ENCODE measurements at regions not wholly inside any gene's neighbourhood (a gene's known extent, or its start where the extent isn't known, plus 50 kb on each side); places are given as distances from the start of the nearest gene placed in this dataset.
"Not testable (repeated sequence)": the region's sequence is repeated elsewhere in the genome, so short reads cannot be mapped to it uniquely, and the experiment has no call there.

GRCh38 chr18:78868330-78869316, 111.0 kb upstream of the SALL3 start:
- no peak for DNase-seq (ENCODE audit: low read depth)

- DNase-seq (ENCODE audit: low read depth) = no peak
Measured at GRCh38 chr18:78871618-78872017, 108.0 kb upstream of the SALL3 start.

GRCh38 chr18:78873926-78874500, 105.6 kb upstream of the SALL3 start:
- no peak for DNase-seq (ENCODE audit: low read depth)

GRCh38 chr18:78875016-78875777, 104.4 kb upstream of the SALL3 start:
- no peak for DNase-seq (ENCODE audit: low read depth)

- no peak for DNase-seq (ENCODE audit: low read depth)
Measured at GRCh38 chr18:78875778-78876650, 103.6 kb upstream of the SALL3 start.

GRCh38 chr18:78876868-78877267, 102.8 kb upstream of the SALL3 start:
- DNase-seq (ENCODE audit: low read depth) = no peak

GRCh38 chr18:78878335-78878734, 101.3 kb upstream of the SALL3 start:
- DNase-seq (ENCODE audit: low read depth) = no peak

- not testable (repeated sequence) for DNase-seq (ENCODE audit: low read depth)
Measured at GRCh38 chr18:78879072-78879883, 100.3 kb upstream of the SALL3 start.

GRCh38 chr18:78882585-78882984, 97.0 kb upstream of the SALL3 start:
- no peak for DNase-seq (ENCODE audit: low read depth)

- no peak for DNase-seq (ENCODE audit: low read depth)
Measured at GRCh38 chr18:78883501-78883900, 96.1 kb upstream of the SALL3 start.

- DNase-seq (ENCODE audit: low read depth) = no peak
Measured at GRCh38 chr18:78884502-78884901, 95.1 kb upstream of the SALL3 start.

- no peak for DNase-seq (ENCODE audit: low read depth)
Measured at GRCh38 chr18:78889250-78889649, 90.4 kb upstream of the SALL3 start.

- no peak for DNase-seq (ENCODE audit: low read depth)
Measured at GRCh38 chr18:78890388-78890787, 89.2 kb upstream of the SALL3 start.

- no peak for DNase-seq (ENCODE audit: low read depth)
Measured at GRCh38 chr18:78891185-78891762, 88.3 kb upstream of the SALL3 start.

GRCh38 chr18:78892177-78892576, 87.4 kb upstream of the SALL3 start:
- no peak for DNase-seq (ENCODE audit: low read depth)

GRCh38 chr18:78892721-78893120, 86.9 kb upstream of the SALL3 start:
- no peak for DNase-seq (ENCODE audit: low read depth)

GRCh38 chr18:78893281-78894032, 86.2 kb upstream of the SALL3 start:
- no peak for DNase-seq (ENCODE audit: low read depth)

GRCh38 chr18:78894033-78894305, 85.6 kb upstream of the SALL3 start:
- no peak for DNase-seq (ENCODE audit: low read depth)

- no peak for DNase-seq (ENCODE audit: low read depth)
Measured at GRCh38 chr18:78895207-78896001, 84.2 kb upstream of the SALL3 start.

Measured in forelimb muscle (tissue), 1 donor.